Hippocampal formation (tissue), 2 donors: ENCODE measurements at regions not wholly inside any gene's neighbourhood (a gene's known extent, or its start where the extent isn't known, plus 50 kb on each side); places are given as distances from the start of the nearest gene placed in this dataset.
"Not testable (repeated sequence)": the region's sequence is repeated elsewhere in the genome, so short reads cannot be mapped to it uniquely, and the experiment has no call there.

ENCODE experiments used
- DNase-seq, 2 donors: peaks; one replicate each; lab custom pipeline; 2025; lab: John Stamatoyannopoulos, UW

DNA sequence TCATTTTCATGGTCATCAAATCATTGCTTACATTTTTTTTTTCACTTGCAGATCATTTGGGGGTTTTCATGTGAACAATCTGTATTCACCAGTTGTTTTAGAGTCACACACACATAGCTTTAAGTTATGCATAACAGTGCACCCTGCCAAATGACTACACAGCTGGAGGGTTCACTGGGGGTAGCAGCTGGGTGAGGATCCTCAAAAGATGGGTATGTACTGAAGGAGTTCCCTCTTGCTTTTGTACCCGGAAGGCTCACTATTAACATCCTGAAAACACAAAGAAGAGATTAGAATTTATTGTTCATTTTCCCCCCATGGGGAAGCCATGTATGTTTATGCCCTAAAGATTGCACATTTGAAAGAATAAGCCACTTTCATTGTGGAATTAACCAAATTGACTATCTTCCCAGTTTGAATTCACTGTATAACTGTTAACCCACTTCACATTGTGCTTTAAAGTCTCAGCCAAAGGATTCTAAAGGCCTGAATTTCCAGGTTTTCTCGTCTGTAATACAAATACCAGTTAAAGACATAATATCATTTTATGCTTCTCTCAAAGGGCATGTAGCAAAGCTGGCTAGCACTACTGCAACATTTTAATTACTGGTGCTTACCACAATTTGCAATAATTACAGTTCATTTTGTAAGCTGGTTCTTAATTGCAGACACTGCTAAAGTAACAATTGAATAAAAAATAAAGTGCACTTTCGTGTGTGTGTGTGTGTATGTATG, 466.4 kb upstream of the MEF2C start:
- no peak for DNase-seq

DNA sequence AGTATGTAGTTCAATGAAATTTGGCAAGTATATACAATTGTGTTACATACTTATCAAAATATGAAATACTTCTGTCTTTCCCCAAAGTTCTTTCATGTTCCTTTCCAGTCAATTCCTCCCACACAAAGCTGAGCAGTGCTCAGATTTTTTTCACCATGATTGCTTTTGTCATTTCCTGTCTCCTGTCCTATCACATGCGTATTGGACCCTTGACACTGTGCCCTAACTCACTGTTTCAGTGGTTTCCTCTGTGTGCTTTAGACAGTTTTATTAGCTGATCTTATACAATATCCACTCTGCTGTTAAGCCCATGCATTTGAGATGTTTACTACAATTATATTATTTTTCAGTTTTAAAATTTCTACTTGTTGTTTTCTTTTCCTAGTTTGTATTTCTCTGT, 463.6 kb upstream of the MEF2C start:
- no peak for DNase-seq

DNA sequence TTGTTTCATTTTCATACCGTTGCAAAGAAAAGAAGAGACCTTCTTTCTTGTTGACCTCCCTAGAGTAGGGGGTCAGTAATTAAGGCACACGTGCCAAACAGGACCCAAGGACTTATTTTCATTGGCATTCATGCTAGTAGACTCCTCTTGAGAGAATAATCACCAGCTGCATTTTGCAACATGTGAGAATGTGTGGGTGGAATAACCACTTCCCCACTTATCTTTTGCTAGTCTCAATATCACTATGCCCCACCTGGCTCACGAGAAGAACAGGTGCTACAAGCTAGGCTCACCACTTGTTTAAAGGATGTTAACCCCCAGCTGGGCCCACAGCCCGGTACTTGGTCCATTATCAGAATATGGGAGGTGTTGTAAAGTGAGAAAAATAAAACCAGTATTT, 460.7 kb upstream of the MEF2C start:
- DNase-seq: no peak

DNA sequence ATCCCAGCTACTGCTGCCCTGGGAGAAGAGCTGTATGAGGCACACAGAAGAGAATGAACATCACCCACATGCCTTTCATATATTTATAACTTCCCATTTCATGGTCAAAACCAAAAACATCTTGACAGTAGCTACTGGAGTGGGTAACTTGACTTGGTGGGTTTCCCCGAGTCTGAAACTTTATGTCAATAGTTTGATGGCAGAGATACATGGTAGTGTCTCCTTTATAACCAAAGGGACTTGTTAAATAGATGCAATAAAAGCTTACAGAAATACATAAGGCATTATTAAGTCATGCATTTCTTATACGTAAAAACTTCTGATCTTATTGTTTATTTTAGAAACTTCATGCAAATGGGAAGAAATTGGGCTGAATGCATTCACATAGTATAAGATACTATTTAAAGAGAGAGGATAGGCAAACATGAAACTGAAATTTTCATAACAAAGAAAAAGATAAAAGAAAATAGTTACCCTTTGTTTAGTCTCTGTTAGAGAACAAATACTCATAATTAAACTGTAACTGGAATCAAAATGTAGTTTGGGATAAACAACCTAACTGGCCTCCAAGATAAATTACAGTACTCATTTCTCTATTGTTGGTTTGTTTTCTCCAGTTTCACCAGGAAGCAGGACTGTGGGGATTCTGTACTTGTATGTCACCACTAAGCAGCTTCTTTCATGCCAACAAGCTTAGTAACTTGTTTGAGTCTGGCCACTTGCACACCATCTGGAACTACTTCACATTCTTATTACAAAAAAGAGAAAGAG, 459.3 kb upstream of the MEF2C start:
- no peak for DNase-seq

DNA sequence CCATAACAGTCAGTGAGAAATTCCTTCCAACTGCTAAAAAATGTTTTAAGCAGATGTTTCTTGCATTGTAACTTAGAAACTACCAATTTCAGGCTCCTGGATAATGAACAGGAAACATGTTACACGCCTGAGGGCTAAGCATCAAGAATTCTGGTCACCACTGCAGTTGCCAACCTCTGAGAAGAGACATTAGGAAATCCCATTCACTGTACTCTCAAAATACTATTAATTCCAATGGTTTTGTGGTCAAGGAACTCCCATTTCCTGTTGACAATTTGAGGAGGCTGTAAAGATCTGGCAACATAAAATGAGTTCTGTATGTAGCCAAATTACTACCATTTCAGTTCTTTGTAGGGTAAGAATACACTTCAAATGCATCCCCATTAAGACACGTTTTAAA, 456.0 kb upstream of the MEF2C start:
- no peak for DNase-seq

DNA sequence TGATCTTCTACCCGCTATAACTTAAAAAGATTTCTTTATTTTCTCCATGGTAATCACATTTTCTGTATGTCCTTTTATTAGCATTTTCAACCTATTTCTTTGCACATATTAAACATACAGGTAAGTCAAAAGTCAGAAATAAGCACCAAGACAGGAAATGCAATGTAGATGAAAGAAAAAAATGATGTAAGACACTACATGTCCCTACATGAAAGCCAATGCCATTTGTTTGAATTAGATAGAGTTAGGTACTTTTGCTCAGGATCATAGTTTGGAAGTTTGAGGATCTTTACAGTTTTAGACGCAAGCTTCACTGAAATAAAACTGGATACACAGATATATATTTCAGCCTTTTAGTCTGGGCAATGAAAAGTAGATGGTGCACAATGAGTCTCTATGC, 453.1 kb upstream of the MEF2C start:
- DNase-seq: no peak

DNA sequence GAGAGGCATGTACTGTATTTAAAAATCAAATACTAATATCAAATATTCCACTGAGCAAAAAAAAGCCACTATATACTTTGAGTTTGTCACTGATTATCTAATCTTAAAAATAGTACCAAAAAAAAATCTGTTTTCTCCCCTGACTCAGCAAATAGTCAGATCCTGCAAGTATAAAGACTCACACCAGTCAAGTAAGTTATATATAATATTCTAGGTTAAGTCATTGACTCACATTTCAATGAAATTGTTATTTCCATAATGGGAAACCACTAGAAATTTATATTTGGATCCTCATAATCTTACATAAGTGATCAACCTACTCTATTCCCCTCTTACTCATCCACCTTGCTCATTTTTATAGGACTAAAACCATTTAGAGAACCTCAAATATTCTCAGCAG, 447.2 kb upstream of the MEF2C start:
- no peak for DNase-seq

DNA sequence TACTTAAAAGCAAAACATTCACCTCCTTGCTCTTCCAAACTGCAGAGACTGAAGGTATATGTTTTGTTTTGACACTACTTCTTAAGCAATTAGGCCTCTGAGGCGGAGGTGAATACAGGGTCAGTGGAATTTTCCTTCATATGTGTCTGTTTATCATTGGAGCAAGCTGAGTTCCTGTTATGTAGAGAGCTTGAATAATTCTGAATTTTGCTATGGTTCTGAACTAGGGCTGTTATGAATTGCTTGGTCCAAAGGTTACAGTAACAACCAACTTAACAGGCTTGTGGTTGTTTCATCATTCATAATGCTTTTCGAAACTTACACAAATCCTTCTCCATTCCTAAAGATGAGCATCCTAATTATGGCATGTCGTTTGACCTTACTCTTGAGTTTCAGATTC, 444.6 kb upstream of the MEF2C start:
- no peak for DNase-seq

DNA sequence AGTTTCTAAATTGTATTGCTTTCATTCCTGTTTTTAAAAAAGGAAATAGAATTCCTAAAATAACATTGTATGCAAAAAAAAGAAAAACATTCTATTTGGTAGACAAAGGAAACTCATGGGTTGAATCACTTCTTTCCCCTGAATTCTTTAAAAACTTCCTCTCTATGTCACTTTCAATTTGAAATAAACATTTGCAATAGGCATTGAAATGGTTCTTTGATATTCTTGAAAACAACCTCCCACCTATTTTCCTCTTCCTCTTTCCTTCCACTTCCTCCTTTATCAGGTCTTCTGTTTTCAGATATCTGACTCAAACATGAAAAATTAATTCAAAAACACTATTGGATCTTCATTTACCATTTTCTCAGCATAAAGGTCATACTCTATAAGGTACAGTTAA, 442.0 kb upstream of the MEF2C start:
- DNase-seq: no peak

DNA sequence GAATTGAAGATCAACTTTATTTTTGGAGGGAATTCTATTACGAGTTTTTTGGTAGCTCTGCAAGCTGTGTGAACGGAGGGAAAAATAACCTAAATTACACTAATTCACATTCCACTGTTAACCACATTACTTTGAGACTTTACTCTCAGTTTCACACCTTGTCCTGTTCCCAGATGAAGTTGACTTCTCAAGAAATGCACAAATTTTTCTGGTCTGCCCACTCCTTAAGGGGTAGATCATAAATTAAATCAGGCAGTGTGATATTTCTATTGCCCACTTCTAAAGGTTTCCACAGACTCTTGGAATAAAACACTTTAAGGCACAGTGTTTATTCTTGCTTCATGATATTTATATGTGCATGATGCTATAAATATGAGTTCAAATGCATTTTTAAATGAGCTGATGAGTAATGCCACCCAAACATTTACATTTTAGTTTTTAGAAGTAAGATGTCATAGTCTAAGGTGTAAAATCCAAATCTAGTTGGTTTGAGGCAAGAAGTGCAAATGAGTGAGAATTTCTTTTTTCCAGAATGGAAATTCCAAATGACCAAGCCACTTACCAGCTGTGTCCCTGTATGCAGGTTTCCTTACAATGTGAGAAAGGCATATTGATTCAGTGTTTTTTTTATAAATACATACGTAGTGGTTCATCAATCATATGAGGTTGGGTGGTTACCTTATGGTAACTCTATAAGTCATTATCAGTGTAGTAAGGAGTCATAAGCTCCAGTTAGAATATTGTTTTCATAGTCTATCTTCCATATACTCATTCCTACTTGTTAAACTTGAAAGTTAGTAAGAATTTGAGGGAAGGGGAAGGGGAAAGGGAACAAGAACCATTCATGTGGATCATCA, 437.7 kb upstream of the MEF2C start:
- DNase-seq: no peak

DNA sequence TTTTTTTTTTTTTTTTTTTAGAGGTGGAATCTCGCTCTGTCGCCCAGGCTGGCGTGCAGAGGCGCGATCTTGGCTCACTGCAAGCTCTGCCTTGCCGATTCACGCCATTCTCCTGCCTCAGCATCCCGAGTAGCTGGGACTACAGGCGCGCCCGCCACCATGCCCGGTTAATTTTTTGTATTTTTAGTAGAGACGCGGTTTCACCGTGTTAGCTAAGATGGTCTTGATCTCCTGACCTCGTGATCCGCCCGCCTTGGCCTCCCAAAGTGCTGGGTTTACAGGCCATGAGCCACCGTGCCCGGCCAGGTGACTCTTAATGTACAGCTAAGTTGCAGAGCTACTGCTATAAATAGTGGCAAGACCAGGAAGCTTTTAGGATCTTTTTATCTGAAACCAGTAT, 434.9 kb upstream of the MEF2C start:
- DNase-seq: not testable (repeated sequence)

DNA sequence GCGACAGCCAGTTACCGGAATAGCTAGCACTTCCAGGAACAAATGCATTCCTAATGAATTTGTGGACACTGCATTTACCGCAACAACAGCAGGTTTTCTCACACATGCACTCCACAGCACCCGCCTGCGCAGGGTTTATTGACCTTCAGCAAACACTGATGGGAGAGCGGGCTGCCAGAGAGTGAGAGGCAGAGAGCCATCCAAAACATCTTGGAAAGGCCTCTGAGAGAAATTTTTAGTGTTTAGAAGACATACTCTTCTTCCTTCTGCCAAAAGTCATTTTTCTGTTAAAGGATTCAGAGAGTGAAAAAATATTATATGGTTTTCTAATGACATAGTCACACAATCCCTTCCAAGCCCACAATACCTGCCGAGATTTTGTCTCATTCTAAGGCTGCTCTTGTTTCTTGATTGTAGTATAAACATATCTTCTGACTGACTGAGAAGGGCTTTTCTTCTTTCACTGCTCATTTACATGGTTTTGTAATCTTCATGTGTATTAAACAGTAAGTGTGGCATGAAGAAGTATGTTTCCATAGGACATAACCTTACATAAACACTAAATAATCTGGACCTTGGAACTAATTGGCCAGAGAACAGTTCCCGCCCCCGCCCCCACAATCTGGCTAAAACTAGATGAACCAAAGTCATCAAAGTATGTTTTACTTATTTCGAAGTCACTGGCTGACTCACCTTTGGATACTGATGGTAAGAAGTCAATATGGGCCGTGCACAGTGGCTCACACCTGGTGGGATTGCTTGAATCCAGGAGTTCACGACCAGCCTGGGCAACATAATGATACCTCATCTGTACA, 432.5 kb upstream of the MEF2C start:
- no peak for DNase-seq

DNA sequence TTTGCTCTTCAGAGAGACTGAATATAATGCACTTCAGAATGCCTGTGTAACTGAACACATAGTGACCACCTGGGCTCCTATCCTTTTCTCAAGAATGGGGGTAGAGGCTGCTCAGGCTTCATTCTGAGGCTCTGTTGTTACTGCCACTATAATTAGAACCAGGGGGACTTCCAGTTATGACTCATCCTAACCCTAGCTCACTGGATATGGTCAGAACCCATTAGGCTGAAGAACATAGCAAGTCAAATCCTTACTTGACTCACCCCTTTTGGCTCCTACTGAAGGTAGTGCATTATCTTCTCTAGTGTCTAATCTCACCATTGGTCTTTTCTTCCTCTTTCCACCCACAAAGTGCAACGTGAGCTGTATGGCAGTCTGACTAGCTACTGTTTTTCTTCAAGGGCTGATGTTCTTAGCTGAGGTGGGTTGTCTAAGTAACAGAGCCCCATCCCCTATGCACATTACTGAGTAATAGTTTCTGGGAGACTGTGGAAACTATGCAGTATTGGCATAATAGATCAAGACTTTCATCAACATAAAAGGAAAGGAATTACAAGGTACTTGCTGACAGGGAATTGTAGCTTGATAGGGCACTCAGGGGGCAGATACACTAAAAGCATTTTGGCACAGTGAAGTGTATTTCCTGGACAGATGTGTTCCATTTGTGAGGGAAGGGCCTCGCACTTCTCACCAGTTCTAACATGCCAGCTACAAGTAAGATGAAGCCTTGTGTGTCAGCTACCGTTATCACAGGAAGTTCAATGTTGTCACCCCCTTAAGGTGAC, 431.0 kb upstream of the MEF2C start:
- DNase-seq: no peak

DNA sequence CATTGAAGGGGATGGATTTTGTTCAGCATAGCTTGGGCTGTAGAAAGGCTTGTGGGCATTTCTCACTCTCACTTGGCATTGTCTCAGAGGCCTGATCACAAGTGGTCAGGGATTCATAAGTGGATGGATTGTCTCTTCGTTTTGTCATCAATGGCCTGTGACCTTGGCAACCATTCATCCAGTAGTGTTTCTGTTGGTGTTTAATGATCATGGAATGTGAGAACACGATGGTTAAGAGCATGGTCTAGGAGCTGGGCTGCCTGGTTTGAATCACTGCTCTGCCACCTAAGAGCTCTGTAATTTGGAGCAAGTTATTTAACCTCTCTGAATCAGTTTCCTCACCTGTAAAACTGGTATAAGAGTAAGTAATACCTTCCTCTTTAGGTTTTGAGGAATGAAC, 430.1 kb upstream of the MEF2C start:
- DNase-seq: no peak

DNA sequence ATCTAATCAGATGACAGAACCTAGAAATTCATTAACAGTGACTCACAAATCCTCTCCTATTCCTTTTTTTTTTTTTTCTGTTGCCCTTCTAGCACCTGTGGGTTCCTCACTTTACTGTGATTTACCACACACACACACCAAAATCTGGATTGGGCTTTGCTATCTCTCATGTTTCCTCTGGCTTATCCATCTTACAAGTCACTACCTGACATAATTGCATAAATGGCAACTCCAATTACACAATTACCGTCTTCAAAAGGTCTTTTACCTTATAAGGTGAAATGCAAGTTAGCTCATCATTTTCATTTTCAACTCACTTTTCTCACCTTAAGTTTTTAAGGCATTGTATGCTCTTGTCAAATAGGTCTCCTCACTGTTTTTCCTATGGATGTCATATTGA, 426.3 kb upstream of the MEF2C start:
- no peak for DNase-seq

DNA sequence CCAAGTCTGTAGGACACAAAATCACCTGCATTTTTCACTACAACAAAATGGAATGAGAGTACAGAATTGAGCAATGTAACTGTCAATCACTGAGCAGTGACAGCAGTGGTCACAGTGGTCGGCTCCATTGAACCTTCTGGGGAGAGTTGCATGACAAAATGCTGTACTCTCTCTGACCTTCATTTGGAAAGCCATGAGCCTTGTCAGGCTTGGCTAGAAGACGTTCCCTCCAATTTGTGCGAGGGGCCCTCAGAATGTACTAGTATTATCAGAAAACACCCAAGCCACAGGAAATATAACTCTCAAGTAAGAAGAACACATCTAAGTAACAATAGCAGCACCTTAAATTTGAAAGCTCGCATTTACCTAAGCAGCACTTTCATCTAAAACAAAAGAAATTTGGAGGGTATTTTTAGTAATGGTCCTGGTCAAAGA, 425.6 kb upstream of the MEF2C start:
- DNase-seq: no peak

DNA sequence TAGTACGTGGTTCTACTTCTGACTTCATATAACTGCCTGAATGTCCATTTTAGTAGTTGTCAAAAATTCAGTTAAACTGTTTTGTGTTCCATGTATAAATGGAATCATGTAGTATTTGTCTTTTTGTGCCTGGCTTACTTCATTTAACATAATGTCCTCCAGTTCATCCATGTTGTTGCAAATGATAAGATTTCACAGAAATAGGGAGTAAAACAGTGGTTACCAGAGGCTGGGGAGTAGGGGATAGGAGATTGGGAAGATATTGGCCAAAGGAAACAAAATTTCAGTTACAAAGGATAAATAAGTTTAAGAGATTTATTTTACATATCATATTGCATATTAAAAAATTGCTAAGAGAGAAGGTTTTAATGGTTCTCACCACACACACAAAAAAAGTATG, 425.0 kb upstream of the MEF2C start:
- no peak for DNase-seq

DNA sequence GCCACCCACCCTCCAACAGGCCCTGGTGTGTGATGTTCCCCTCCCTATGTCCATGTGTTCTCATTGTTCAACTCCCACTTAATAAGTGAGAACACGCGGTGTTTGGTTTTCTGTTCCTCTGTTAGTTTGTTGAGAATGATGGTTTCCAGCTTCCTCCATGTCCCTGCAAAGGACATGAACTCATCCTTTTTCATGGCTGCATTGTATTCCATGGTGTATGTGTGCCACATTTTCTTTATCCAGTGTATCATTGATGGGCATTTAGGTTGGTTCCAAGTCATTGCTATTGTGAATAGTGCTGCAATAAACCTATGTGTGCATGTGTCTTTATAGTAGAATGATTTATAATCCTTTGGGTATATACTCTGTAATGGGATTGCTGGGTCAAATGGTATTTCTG, 424.2 kb upstream of the MEF2C start:
- DNase-seq: not testable (repeated sequence)

DNA sequence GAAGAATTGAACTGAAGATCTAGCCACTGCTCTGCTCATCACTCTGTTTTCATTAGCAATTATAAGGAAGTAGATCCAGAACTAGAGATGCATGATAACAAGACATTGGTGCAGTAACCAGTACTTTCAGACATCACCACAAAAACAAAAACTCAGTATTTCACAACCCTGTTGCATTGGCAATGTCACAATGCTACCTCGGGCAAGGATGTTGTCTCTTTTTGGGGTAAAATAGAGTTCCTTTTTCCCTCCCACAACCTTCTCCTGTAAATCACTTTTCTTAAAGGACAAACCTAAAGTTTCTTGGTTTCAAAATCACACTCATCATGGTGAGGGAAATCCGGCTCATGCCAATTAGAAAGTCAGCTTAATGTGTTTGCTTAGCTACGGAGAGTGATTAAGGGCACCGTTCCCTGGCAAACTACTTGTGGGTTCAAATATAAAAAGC, 420.1 kb upstream of the MEF2C start:
- no peak for DNase-seq

DNA sequence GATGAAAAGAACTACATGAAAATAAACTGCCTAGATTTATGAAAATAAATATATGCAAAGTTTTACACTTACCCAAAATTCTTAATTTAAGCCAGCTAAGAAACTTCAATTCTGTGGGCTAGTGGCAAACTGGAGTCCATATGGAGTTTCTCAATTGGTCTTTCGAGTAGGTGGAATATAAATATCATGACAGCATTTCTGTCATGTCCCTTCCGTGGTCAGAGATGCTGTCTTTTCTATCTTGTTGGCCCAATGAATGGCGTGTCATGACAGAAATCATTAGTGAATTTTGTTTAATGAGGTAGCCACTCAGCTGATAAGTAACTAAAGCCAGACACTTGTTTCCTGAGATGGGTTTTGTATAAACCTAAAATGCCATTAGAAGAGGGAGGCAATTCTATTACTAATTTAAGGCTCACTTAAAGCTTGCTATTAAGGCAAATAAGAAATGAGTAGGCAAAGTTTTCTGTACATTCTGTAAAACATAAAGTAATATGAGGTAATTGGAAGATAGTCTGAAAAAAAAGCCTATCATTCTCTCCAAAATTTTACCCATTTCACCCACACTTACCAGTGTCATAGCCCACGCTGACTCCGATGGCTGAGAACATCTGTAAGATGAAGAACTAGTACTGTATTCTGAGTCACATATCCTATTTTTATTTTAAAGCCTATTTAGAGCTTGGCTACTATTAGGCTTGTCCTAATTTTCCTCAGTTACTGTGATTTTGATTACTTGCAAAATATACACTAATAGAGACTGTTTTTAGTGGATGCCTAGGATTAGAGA, 419.3 kb upstream of the MEF2C start:
- no peak for DNase-seq
